ENCODE measurements at regions not wholly inside any gene's neighbourhood (a gene's known extent, or its start where the extent isn't known, plus 50 kb on each side); places are given as distances from the start of the nearest gene placed in this dataset.

- H3K27me3 ChIP-seq (ENCODE audit: insufficient read depth, low read length, poor library complexity, severe bottlenecking), result no peaks in the 10 kb centered on the region
- no peaks in the 10 kb centered on the region for H3K36me3 ChIP-seq (ENCODE audit: insufficient read depth, low read length)
- no peak overlapping the region for H3K4me3 ChIP-seq (ENCODE audit: low read length, poor library complexity, severe bottlenecking)
- peaks cover 19% of the 10 kb centered on the region for H3K4me1 ChIP-seq (ENCODE audit: insufficient read depth, low read length, poor library complexity, severe bottlenecking)
- no peaks in the 10 kb centered on the region for H3F3A ChIP-seq (ENCODE audit: low read depth)
- H4K20me1 ChIP-seq (ENCODE audit: insufficient read depth, low read length, poor library complexity, severe bottlenecking), result no peaks in the 10 kb centered on the region
- H3K9ac ChIP-seq (ENCODE audit: low read depth, low read length, poor library complexity, severe bottlenecking), result no peak overlapping the region
- no peak overlapping the region for H2AFZ ChIP-seq (ENCODE audit: low read length)
- no peak for TF ChIP-seq EZH2phosphoT487 (IDR thresholded peaks at IDR 0.05; ENCODE audit: borderline replicate concordance)
- peak; percentile 48 for TF ChIP-seq CTCF (conservative IDR thresholded peaks at IDR 0.05; ENCODE audit: low read length)
- no peaks in the 10 kb centered on the region for H3K79me2 ChIP-seq (ENCODE audit: insufficient read depth, low read length)
- no peaks in the 10 kb centered on the region for H3K9me2 ChIP-seq (replicated peaks; ENCODE audit: low read depth, low read length)
- no peaks in the 10 kb centered on the region for H3K9me3 ChIP-seq (ENCODE audit: insufficient read depth, low read depth, low read length)
- no peak overlapping the region for H3K4me2 ChIP-seq (ENCODE audit: low read depth, low read length, poor library complexity, severe bottlenecking)
Observed at GRCh38 chr10:117477961-117478670, 64.4 kb upstream of the EMX2 start.

GRCh38 chr10:117477211-117477947 lies 65.2 kb upstream of the EMX2 start:
- H2AFZ ChIP-seq (ENCODE audit: low read length), result no peak overlapping the region
- no peaks in the 10 kb centered on the region for H3K9me2 ChIP-seq (replicated peaks; ENCODE audit: low read depth, low read length)
- H3K36me3 ChIP-seq (ENCODE audit: insufficient read depth, low read length), result no peaks in the 10 kb centered on the region
- H4K20me1 ChIP-seq (ENCODE audit: insufficient read depth, low read length, poor library complexity, severe bottlenecking), result no peaks in the 10 kb centered on the region
- no peaks in the 10 kb centered on the region for H3K27me3 ChIP-seq (ENCODE audit: insufficient read depth, low read length, poor library complexity, severe bottlenecking)
- no peak overlapping the region for H3K9ac ChIP-seq (ENCODE audit: low read depth, low read length, poor library complexity, severe bottlenecking)
- no peak overlapping the region for H3K4me3 ChIP-seq (ENCODE audit: low read length, poor library complexity, severe bottlenecking)
- no peaks in the 10 kb centered on the region for H3F3A ChIP-seq (ENCODE audit: low read depth)
- H3K79me2 ChIP-seq (ENCODE audit: insufficient read depth, low read length), result no peaks in the 10 kb centered on the region
- no peaks in the 10 kb centered on the region for H3K9me3 ChIP-seq (ENCODE audit: insufficient read depth, low read depth, low read length)
- H3K4me2 ChIP-seq (ENCODE audit: low read depth, low read length, poor library complexity, severe bottlenecking), result peak overlapping the region; percentile 29
- no peak for TF ChIP-seq CTCF (conservative IDR thresholded peaks at IDR 0.05; ENCODE audit: low read length)
- TF ChIP-seq EZH2phosphoT487 (IDR thresholded peaks at IDR 0.05; ENCODE audit: borderline replicate concordance), result no peak
- peaks cover 19% of the 10 kb centered on the region for H3K4me1 ChIP-seq (ENCODE audit: insufficient read depth, low read length, poor library complexity, severe bottlenecking)

- Histone ChIP-seq H3K36me3 (ENCODE audit: insufficient read depth, low read length) (no peaks in the 10 kb centered on the region), H2AFZ (ENCODE audit: low read length) (no peak overlapping the region), H3K4me1 (ENCODE audit: insufficient read depth, low read length, poor library complexity, severe bottlenecking) (peaks cover 19% of the 10 kb centered on the region), H3K79me2 (ENCODE audit: insufficient read depth, low read length) (no peaks in the 10 kb centered on the region), H3K9ac (ENCODE audit: low read depth, low read length, poor library complexity, severe bottlenecking) (no peak overlapping the region), H3K27me3 (ENCODE audit: insufficient read depth, low read length, poor library complexity, severe bottlenecking) (no peaks in the 10 kb centered on the region), H3K4me2 (ENCODE audit: low read depth, low read length, poor library complexity, severe bottlenecking) (peak overlapping the region; percentile 29), H3F3A (ENCODE audit: low read depth) (no peaks in the 10 kb centered on the region), H3K4me3 (ENCODE audit: low read length, poor library complexity, severe bottlenecking) (no peak overlapping the region), H3K9me3 (ENCODE audit: insufficient read depth, low read depth, low read length) (no peaks in the 10 kb centered on the region), H4K20me1 (ENCODE audit: insufficient read depth, low read length, poor library complexity, severe bottlenecking) (no peaks in the 10 kb centered on the region), H3K9me2 (replicated peaks; ENCODE audit: low read depth, low read length) (no peaks in the 10 kb centered on the region)
- TF ChIP-seq CTCF (conservative IDR thresholded peaks at IDR 0.05; ENCODE audit: low read length), result no peak
- TF ChIP-seq EZH2phosphoT487 (IDR thresholded peaks at IDR 0.05; ENCODE audit: borderline replicate concordance), result no peak
Observed at GRCh38 chr10:117476716-117477115, 65.8 kb upstream of the EMX2 start.

All from Loucy (cell line).